Stimulated activated CD4-positive, alpha-beta T cell treated with anti-CD3 and anti-CD28 coated beads, Interleukin-2, amount 100 ng/mL, for 48 hours (primary cell): ENCODE measurements at regions not wholly inside any gene's neighbourhood (a gene's known extent, or its start where the extent isn't known, plus 50 kb on each side); places are given as distances from the start of the nearest gene placed in this dataset.

Experiments used
- DNase-seq, 2 donors: peaks; one replicate each; pipeline ENCODE4 v3.0.0-alpha.2; 2020

DNA sequence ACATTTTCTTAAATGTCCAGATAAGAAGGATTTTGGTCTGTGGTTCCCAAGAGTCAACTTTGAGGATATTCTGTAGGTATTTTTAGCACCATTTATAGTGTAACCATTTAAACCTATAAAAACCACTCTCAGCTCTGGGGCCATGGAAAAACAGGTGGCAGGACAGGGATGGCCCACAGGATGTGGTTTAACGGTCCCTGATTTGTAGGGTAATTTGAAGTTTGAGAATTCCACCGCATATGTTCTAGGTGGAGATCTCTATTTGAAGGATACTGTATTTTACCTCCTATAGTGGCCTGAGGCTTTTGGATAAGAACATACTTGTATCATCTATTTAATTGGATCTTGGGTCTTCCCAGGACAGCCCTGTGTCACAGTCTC is 62.4 kb upstream of the IGLL5 start:
- DNase-seq, result no peak

DNA sequence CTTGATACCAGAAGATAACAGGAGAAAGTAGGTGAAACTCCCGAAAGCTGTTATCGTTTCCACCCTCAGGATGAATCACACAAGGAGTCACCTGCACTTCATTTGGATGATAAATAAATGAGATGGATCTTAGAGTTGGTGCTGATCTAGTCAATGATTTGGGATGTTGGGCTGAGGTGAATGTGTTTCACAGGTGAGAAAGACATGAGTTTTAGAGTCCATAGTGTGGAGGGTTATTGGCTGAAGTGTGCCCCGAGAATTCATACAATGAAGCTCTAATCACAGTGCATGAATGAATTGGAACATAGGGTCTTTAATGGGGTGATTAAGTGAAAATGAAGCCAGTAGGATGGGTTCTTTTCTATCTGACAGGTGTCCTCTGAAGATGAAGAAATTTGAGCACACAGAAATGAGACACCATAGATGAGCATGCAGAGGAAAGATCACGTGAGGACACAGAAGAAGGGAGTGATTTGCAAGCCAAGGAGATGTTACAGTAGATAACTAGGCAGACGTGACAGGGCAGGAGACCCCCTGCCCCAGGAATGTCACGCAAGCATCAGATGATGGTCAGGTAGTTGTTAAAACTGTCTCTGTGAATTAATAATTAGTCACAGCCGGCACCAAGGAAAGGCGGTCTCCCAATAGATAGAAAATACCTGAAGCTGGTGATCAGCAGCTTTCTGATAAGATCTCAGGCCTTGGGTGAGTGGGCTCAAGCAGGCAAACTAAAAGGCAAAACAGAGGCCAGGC is 60.3 kb upstream of the IGLL5 start:
- DNase-seq, result no peak

DNA sequence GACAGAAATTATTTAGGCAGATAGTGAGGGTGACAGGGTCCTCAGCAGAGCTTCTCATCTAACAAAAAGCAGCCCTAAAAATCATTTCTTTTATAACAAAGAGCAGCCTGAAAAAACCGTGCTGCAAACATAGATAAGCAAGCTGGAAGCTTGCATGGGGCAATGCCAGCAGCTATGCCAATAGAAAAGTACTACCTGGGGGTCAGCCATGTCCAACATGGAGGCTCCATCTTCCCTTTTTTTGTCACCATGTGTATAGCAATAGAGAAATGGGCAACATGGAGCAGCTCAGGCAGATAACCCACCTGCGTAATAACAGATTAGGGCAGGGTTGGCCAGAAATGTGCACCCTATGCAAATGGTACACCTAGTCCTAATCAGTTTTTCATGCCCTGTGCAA is 57.4 kb upstream of the IGLL5 start:
- no peak for DNase-seq

GRCh38 chr22:22830957-22831688 is 56.5 kb upstream of the IGLL5 start:
- DNase-seq, result no peak

GRCh38 chr22:22833059-22833458 is 54.6 kb upstream of the IGLL5 start:
- DNase-seq, result no peak

- no peak for DNase-seq
These were observed 54.1 kb upstream of the IGLL5 start for GRCh38 chr22:22833488-22833887.

GRCh38 chr22:22834204-22834603 is 53.4 kb upstream of the IGLL5 start:
- DNase-seq, result no peak

DNA sequence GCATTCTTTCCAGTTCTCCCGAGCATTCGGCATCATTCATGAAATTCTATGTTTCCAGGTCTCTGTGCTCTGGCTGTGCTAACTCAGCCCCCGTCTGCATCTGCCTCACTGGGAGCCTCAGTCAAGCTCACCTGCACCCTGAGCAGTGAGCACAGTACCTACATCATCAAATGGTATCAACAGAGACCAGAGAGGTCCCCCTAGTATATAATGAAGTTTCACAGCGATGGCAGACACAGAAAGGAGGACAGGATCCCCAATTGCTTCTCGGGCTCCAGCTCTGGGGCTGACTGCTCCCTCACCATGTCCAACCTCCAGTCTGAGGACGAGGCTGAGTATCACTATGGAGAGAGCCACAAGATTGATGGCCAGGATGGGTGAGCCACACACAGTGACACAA is 52.8 kb upstream of the IGLL5 start:
- no peak for DNase-seq

GRCh38 chr22:22835242-22835641 is 52.4 kb upstream of the IGLL5 start:
- no peak for DNase-seq

- DNase-seq, result no peak
These were observed 51.8 kb upstream of the IGLL5 start for GRCh38 chr22:22835771-22836291.

- DNase-seq, result no peak
These were observed 51.0 kb upstream of the IGLL5 start for GRCh38 chr22:22836635-22837034.
